Omental fat pad (tissue), 3 donors: ENCODE measurements at regions not wholly inside any gene's neighbourhood (a gene's known extent, or its start where the extent isn't known, plus 50 kb on each side); places are given as distances from the start of the nearest gene placed in this dataset.

Source experiments
- ATAC-seq: fragments of 150-250 bp; one replicate; pipeline ENCODE4 v1.9.1; 2016; ENCODE audit warnings: mild to moderate bottlenecking, moderate library complexity; ENCODE audit not compliant: low FRiP score
- DNase-seq: peaks from one replicate; pipeline ENCODE4 v3.0.0-alpha.2; 2019; ENCODE audit warnings: low spot score
- CTCF ChIP-seq, 3 donors: fragments of 450-650 bp; IDR thresholded peaks; one replicate each; pipeline ENCODE4 v1.5.1; 2016 to 2017; ENCODE audit warnings: antibody characterized with exemption in 3 of 3, mild to moderate bottlenecking in 3 of 3, moderate library complexity in 2 of 3

- no peak for TF ChIP-seq CTCF (IDR thresholded peaks at IDR 0.05)
- DNase-seq (no peak), ATAC-seq (no peak)
Measured at GRCh38 chr2:6109831-6110230, 417.6 kb downstream of the SOX11 start.

GRCh38 chr2:6111781-6112261, 419.6 kb downstream of the SOX11 start:
- no peak for DNase-seq
- no peak for ATAC-seq
- no peak for TF ChIP-seq CTCF (IDR thresholded peaks at IDR 0.05)

- DNase-seq = no peak
- TF ChIP-seq CTCF (IDR thresholded peaks at IDR 0.05) = no peak
- ATAC-seq = no peak
Measured at GRCh38 chr2:6113786-6114185, 421.6 kb downstream of the SOX11 start.

GRCh38 chr2:6127718-6128117, 435.5 kb downstream of the SOX11 start:
- DNase-seq = no peak
- TF ChIP-seq CTCF (IDR thresholded peaks at IDR 0.05) = no peak
- ATAC-seq = no peak

GRCh38 chr2:6139142-6139541, 447.0 kb downstream of the SOX11 start:
- no peak for TF ChIP-seq CTCF (IDR thresholded peaks at IDR 0.05)
- DNase-seq (no peak), ATAC-seq (no peak)

- DNase-seq (no peak), ATAC-seq (no peak)
- no peak for TF ChIP-seq CTCF (IDR thresholded peaks at IDR 0.05)
Measured at GRCh38 chr2:6139916-6140315, 447.7 kb downstream of the SOX11 start.

GRCh38 chr2:6140509-6140908, 448.3 kb downstream of the SOX11 start:
- no peak for DNase-seq
- ATAC-seq = no peak
- TF ChIP-seq CTCF (IDR thresholded peaks at IDR 0.05) = no peak
